GM19043 (cell line): ENCODE measurements at regions not wholly inside any gene's neighbourhood (a gene's known extent, or its start where the extent isn't known, plus 50 kb on each side); places are given as distances from the start of the nearest gene placed in this dataset.

Source experiments
- ATAC-seq: cut with Tn5 transposase; IDR thresholded peaks from one replicate; pipeline ENCODE4 v1.9.1; 2021; ENCODE audit warnings: low read depth; ENCODE audit not compliant: unreplicated experiment

DNA sequence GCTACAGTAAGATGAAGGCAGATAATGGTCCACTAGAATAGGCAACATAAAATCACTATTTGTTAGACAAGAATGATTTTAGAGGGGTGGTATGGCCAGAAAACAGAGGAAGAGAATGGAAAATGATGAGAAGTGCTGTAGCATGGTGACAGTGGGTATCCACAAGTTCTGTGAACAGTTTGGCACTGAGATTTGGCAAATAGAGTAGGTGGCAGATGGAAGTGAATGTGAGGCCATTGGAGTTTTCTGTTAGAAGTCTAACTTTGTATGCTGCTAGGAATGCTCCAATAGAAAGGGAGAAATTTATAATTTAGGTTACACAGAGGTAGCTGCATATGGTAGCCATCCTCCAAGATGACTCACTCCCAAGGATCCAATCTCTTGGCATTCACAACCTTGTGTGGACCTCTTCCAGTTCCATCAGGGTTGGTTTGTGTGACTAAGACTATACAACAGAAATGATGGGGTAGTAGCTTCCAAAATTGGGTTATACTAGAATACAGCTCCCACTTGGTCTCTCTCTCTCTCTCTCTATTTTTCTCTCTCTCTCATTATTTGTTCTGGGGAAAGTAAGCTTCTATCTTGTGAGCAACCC, 646.9 kb upstream of the ZNF608 start:
- no peak for ATAC-seq

DNA sequence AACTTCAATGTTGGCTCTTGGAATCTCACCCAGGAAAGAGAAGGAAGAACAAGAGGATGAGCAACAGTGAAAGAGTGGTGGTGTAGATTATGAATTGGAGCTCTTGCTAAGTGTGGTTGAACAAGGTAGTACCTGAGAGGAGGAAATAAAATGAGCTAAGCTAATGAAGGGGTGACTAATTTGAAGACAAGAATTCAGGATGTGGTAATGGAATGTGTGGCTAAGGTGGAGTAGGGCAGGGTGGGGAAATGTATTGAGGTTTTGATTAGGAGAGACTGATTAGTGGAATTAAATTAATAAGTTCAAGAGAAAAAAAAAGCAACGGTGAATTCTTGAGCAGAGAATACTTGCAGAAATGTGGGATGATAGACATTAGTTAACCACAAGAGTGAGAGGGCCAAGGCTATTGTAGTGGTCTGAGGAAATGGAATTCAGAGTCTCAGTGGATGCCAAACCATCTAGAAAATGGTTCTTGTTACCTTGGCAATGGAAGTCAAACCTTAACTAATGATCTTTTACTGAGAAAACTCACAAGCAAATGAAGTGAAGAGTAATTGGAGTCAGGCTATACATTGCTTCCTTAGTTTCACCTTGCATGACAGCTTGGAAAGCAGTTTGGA, 648.3 kb upstream of the ZNF608 start:
- no peak for ATAC-seq

DNA sequence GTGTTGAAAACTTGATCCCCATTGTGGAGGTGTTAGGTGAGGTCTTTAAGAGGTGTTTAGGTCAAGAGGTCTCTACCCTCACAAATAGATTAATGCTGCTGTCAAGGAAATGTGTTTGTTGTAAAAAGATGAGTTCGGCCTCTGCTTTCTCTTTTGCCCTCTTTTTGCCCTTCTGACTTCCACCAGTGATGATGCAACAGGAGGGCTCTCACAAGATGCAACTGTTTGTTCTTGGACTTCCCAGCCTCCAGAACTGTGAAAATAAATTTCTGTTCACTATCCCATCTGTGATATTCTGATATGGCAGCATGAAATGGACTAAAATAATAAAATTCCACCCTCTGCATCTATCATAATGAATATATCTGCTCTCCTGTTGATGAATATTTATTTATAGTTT, 650.0 kb upstream of the ZNF608 start:
- ATAC-seq: no peak

DNA sequence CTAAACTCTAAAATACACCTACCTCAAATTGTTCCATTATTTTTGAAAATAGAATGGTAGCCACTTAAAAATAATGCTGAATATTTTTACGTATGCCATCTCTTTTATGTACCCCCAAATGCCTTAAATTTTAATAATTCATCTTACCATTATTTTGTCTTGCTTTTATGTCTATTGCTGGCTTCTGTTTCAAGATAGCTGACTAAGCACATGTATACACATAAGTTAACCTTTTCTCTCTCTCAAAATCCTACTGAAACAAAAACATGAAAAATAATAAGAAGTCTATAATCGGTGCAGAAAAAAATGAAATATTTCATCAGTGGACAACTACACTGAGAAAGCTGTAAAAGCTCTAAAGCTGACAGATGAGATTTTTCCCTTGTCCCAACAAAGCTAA, 652.0 kb upstream of the ZNF608 start:
- no peak for ATAC-seq

DNA sequence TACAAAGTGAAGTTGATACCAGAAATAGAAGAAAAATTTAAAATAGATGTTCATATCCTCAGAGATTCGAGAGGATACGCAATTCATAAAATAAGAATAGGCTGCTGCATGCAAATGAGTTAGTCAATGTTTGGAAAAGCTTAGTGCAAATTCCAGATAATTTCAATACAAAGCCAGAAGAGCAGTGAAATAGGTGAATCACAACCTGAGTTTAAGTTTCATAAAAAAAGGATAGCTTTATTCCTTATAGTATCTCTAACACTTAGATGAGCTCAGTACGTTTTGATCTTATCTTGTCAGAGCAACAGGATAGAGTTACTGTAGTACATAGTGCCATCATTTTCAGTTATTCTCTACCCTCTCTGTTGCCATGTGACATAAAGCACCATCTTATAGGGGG, 653.4 kb upstream of the ZNF608 start:
- ATAC-seq: no peak

DNA sequence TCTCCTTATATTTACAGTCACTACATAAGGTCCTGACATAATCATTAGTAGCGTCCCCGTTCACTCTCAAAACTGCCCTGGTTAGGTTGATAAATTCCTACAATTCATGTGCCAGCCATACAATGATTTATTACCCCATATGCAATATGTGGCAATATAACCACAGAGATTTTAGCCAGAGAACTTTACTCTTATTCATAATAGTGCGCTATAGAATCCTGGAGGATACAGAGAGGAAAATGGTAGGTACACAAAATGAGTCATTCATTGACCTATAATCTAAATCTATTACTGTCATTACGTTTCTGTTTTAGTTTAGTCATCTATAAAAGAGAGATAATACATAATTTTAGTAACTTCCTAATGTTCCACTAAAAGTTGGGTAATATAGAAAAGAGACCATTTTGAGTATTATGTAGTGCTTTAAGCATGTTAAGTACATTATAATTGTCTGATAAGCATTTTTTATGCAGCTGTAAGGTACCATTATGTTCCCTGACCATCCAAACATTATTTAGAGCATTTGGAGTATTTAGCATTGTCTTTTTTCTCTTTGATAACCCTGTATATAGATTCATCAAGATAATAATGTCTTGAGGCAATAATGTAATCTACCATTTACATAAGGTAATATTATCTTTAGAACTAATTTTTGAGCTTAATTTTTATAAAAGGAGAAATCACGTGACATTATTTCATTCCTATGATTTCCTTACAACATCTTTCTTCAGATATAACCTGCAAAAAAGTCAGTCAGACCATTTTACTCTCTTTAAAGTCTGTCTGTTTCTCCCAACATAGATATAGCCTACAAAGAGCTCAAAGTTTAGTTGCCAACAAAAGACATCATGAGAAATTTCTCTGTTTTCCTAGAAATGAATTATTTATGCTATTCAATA, 655.5 kb upstream of the ZNF608 start:
- no peak for ATAC-seq

DNA sequence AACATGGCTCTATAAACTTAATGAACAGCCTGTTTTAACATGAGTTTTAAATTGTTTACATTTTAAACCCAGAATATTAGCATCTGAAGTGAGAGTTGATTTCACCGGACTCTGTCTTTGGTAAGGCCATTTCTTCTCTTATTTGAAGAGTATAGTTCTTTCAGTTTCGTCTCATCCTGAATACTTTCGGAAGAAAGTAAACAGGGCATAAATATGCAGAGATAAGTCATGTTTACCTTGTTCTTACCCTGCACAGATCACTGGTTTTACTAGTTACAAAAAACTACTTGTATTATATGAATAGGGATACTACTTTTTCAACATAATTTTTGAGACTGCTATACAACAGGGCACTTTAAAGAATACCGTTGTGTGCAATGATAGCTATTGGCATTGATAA, 656.3 kb upstream of the ZNF608 start:
- no peak for ATAC-seq

DNA sequence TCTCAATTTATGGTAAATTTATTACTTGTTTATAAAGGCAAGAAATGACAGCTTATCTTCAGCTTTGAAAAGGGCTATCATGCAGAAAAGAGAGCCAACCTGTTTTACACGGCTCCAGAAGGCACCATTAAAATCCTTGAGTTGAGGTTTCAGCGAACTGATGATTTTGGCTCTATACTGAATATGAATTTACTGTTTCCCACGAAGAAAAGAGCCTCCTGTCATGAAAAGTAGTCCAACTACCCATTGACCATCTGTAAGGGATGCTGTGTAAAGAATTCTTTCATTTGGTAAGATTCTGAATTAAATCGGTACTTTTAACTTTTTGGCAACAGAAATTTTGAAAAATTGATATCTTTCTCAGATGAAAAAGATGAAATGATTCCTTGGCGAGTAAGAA, 657.6 kb upstream of the ZNF608 start:
- no peak for ATAC-seq

DNA sequence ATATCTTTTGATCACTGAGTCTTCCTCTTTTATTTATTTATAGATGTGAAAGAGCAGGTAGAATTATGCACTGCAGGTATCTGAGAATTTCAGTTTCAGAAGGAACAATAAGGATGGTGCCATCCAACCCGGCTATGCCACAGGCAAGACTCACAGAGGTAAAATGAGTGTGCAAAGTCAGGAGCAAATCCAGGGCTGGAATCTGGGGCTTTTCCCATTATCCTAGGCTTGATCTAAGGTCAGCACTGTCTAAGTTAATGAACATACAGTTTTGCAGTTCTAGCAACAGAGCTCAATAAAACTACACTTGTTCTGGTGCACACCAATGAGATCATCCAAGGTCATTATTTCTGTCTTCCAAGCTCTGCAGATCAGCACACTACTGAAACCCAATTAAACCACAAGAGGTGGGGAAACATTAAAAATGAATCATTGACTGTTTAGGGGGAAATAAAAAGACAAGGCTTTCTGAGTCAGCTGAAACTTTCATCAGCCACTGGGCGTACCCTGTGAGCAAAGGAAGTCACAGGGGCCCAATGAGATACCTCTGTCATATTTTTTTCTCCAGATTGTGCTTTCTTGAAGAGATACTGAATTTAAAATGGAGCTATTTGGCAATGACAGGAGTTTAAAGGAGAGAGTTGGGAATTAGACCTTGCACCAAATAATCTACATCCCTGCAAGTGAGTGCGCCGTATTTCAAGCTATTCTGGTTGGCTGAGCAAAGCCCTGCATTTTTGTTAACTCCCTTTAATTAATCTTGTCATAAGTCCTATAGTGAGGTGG, 662.2 kb upstream of the ZNF608 start:
- peak; percentile 37 for ATAC-seq

DNA sequence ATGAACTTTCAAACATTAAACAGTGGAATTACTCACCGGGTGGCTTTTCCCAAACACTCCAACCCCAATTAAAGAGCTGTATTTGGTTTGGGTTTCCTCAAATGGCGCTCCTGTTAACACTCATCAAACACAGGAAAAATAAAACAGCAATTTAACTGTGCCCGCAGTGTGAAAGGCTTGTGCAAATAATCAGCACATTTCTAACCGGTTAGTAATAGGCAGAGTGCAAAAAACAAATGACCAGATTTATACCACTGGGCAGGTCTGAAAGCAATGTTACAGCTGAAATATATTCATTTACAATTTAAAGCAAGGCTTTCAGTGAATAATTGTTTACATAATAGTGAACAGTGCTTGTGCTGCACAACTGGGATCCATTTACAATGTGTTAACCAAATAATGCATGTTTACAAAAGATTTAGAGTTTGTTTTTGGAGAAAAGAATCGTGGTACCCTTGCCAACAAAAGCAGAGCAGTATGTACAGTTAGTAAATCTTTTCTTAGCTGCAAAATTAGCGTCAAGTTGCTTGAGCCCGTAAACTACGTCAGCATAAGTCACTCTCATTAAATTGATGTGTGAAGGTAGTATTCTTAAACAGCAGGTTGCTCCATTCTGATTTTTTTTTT, 662.9 kb upstream of the ZNF608 start:
- ATAC-seq: no peak

DNA sequence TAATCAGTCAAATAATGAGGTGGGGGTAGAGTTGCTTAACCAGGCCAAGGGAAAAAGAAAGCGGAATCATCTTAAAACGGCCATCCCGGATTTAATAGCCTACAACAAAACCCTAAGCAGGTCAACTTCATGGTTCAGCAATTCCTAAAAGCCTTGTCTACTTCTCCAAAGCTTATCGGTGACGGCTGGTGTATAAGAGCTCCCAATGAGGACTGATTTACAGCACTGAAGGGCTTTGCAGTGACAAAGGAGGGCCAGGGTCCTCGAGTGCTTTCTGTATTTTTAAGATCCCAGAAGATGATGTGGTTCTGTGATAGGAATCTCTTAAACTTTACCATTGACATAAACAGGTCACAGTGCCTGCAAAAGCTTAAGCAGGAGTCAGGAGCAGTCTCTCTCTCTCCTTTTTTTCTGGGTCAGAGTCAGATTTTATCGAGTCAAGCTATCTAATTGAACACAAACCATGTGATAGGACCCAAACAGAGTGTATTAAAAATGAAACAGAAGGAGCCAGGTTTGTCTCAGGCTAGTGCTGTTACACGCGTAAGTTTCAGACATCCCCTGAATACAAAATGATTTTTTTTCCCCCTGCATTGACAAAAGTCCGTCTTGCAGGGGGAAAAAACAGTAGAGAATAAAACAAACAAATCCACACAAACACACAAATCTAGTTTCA, 663.6 kb upstream of the ZNF608 start:
- no peak for ATAC-seq

DNA sequence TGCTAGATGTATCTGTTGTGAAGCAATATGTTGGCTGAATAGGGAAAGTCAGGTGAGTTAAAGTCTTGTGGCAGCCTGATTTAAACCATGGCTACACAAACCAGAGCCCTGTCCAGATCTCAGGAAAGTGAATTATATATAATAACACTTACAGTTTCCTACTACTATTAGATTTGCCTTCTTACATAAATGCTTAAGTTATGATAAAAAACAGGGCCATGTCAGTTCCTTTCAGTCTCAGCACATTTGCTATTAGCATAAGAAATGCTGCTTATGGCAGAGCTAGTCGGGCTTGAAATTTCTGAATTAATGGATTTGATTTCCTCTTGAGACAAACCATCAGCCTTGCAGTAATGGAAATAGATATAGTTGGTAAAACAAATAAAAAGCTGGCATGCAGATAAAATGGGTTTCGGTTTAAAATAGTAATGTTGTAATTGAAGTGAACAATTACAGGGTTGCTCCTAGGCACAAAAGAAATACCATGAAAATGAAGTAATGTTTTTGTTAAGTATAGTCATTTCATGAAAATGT, 664.2 kb upstream of the ZNF608 start:
- ATAC-seq: no peak

DNA sequence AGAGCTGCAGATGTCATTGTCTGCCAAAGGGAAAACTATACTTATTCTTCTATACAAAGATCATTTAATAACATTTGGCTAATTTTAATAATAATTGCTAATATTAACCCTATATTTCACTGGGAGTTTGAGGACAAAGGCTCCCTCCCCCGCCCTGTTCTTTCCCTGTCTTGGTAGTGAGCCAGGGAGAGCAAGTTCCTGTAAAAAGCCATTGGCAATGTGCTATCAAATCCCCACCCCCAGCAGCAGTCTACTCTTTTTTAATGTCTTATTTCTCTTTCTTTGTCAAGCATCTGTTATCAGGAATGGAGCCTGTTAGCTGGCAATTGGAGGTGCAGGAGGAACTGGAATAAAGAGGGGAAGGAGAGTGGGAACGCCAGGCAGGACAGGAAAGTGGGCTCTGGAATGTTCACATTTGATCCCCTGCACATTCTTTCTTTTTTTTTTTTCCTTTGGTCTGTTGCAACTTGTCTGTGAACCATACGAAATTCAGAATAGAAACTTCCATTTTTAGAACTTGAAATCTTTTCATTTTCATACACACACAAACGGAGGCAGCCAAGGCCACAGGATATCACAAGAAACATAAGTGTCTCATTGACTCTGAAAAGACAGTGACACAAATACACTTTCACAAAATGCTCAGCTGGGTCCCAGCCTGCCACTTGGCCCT, 664.8 kb upstream of the ZNF608 start:
- ATAC-seq: peak; percentile 50

DNA sequence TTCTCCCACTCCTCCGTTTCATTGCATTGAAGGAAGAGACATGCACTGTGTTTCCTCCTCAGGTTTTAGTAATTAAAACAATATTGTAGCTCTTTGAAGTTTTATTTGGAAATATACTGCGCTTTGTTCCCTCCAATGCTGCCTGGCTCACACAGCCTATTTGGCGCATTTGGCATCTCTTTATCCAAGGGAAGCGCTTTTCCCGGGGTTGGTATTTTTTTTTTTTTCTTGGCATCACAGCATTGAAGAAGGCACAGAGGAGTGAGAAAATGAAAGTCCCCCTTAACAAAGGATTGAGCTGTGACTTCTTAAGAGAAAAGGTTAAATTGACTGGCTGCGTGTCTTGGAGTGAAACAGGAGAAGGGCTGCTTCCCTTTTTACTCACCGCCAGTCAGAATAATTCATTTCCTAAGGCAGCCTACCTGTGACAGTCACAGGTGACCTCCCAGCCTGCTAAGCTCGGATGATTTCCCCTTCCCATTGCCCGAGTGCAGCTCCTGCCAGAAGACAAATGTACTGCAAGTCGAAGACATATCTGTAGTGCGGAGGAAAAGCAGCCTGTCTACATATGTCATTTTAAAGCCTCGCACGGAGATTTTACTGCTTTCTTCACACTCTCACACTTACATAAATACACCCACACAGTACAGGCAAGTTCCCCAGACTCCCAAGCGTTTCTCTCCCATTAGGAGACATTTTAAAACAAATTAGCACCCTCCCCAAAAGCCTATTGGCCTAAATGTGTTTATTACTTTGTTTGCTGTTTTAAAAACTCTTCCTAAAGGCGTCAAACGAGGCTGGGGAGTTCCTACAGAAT, 665.5 kb upstream of the ZNF608 start:
- ATAC-seq: peak; percentile 50

DNA sequence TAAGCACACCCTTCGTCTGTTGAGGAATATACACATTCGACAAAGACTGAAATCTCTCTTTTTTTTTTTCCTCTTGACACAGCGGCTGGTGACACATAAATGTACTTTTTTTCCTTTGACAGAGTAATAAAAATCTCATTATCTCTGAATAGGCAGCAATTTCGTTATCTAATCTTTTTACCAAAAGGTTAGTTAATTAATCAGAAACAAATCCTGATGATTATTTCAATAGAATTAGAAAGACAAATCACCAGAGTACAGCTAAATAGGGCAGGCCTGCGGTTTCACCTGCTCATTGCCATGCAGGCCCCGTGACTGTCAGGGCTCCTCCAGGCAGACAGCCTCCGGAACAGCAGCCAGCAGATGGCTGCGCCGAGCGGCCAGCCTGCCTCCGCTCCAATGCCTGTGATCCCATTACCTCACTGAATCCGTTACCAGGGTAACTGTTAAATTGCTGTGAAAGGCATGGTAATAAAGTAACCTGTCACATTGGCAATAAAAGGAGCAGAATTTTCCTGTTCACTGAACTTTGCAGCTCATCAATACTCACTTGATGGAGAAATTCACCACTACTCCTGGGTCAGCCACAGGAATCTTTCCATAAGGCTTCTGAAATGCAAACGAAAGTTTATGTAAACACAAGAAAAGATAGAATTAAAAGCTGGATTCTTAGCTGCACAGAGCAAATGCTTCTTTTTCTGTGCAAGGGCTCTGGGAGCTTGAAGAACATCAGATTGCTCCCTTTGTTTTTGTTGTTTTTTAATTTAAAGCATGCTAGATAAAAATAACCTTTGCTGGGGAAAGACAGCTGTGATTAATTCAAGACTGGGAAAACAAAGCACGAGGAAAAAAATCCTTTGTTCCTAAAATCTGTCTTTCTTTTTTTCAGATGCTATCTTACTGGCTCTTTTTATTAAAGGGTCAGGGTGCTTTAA, 666.4 kb upstream of the ZNF608 start:
- no peak for ATAC-seq

DNA sequence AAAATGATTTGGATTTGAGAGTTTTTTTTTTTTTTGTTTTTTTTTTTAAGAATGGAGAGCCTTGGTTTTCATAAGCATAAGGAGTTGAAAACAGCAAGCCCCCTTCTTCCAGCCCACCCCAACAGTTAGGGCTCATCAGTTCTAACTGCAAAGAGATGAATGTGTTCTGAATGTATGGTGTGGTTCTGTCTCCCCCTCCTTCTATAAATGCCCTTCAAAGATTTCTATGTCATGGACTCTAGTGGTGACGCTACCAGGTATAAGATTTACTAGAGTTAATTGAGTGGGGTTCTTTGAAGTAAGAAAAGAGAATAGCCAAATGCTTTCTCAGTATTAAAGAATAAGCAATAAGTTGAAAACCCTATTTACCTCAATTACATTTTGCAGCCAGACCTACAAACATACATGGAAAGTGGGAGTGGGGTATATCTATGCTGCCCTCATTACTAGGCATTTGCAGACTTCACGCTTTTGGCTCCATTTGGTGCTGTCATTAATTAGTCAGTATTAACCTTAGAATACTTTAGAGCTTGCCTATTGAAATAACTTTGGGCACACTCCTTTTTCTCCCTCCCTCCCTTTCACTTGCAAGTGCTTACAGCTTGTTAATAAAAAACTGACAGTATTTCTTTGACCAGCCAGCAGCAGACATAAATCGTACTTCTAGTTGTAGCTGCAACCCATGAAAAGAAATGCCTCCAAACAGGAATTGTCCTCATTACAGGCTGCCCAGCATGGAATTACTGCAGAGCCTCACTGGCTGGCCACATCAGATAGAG, 667.2 kb upstream of the ZNF608 start:
- ATAC-seq: no peak

DNA sequence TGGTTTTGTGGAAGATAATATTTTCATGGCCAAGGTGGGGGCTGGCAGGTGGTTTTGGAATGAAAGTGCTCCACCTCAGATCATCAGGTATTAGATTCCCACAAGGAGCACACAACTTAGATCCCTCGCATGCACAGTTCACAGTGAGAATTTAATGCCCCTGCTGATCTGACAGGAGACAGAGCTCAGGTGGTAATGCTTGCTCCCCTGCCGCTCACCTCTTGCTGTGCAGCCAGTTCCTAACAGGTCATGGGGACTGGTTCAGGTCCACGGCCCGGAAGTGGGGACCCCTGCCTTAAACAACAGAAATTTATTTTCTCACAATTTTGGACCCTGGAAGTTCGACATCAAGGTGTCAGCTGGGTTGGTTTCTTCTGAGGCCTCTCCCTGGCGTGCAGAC, 668.7 kb upstream of the ZNF608 start:
- no peak for ATAC-seq
